Coronary artery (tissue), 2 donors: ENCODE measurements at regions not wholly inside any gene's neighbourhood (a gene's known extent, or its start where the extent isn't known, plus 50 kb on each side); places are given as distances from the start of the nearest gene placed in this dataset.
A peak's percentile ranks its signal among the peaks of the same experiment; 100 is the strongest.

Experiments
- DNase-seq: peaks from one replicate; pipeline ENCODE4 v3.0.0-alpha.2; 2017; ENCODE audit warnings: low spot score
- H3K27ac ChIP-seq, 2 donors: fragments of 200-600 bp; sonication (generic); one replicate each; pipeline ENCODE4 v1.5.1; 2016 to 2019
- H3K4me3 ChIP-seq: fragments of 200-600 bp; sonication (generic); 2 replicates; pipeline ENCODE4 v1.5.1; 2016; ENCODE audit warnings: mild to moderate bottlenecking, moderate library complexity
- TF ChIP-seq, protein P1 (sequence below): fragments of 200-600 bp; sonication (generic); IDR thresholded peaks from one replicate; pipeline ENCODE4 v1.5.1; 2019; ENCODE audit warnings: antibody characterized with exemption

DNA sequence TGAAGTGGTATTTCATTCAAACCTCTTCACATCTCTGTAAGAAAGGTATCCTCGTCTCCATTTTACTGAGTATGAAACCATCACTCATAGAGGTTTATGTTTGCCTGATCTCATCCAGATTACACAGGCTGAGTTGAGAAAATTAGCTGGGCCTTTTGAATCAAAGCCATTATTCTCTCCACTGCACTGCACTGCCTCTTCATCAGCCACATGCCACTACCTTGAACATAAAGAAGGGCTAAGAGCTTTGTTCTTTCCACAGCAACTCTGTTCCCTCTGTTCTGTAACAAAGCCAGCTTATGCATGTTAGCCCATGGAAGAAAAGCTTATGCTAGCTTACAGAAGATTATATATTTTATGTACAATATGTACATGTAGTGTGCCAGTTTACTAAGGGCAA, 362.6 kb upstream of the DLGAP1 start:
- Histone ChIP-seq H3K4me3 (no peak overlapping the region), H3K27ac (no peak overlapping the region)
- TF ChIP-seq, protein P1, sequence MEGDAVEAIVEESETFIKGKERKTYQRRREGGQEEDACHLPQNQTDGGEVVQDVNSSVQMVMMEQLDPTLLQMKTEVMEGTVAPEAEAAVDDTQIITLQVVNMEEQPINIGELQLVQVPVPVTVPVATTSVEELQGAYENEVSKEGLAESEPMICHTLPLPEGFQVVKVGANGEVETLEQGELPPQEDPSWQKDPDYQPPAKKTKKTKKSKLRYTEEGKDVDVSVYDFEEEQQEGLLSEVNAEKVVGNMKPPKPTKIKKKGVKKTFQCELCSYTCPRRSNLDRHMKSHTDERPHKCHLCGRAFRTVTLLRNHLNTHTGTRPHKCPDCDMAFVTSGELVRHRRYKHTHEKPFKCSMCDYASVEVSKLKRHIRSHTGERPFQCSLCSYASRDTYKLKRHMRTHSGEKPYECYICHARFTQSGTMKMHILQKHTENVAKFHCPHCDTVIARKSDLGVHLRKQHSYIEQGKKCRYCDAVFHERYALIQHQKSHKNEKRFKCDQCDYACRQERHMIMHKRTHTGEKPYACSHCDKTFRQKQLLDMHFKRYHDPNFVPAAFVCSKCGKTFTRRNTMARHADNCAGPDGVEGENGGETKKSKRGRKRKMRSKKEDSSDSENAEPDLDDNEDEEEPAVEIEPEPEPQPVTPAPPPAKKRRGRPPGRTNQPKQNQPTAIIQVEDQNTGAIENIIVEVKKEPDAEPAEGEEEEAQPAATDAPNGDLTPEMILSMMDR: no peak
- no peak for DNase-seq

DNA sequence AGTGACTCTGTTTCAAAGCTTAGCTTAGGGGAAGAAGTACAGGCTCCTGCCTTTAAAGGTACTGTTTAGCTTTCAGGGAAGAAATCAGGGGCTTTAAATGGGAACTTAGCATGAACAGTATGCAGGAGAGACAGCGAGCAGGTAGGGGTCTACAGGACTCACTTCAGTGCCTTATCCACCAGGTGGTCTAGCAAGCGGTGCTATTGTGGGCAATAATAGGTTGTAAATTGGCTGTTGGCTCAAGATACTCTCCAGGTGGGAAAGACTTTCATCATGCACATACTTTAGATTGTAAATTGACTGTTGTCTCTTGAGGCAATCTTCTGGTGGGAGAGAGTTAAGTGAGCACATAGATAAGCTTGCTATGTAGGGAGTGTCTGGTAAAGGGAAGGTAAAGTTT, 358.6 kb upstream of the DLGAP1 start:
- H3K27ac ChIP-seq: no peak overlapping the region
- no peak overlapping the region for H3K4me3 ChIP-seq
- TF ChIP-seq, protein P1: no peak
- no peak for DNase-seq

DNA sequence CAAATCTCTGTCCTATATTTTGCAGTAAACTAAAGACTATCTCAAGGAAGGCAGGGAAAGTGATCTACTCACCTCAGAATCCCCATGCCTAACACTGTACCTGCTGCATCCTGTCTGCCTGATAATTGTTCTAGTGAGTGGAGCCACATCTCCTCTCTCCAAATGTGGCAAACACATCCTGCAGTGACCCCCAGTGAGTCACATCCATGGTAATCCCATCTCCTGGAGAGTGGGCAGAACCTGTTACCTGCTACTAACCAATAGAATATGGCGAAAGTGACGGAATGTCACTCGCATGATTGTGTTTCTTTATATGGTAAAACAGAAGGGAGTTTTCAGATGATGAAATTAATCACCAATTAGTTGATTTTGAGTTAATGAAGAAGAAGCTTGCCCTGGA, 353.8 kb upstream of the DLGAP1 start:
- H3K27ac ChIP-seq: no peak overlapping the region
- H3K4me3 ChIP-seq: no peak overlapping the region
- TF ChIP-seq, protein P1: no peak
- no peak for DNase-seq

DNA sequence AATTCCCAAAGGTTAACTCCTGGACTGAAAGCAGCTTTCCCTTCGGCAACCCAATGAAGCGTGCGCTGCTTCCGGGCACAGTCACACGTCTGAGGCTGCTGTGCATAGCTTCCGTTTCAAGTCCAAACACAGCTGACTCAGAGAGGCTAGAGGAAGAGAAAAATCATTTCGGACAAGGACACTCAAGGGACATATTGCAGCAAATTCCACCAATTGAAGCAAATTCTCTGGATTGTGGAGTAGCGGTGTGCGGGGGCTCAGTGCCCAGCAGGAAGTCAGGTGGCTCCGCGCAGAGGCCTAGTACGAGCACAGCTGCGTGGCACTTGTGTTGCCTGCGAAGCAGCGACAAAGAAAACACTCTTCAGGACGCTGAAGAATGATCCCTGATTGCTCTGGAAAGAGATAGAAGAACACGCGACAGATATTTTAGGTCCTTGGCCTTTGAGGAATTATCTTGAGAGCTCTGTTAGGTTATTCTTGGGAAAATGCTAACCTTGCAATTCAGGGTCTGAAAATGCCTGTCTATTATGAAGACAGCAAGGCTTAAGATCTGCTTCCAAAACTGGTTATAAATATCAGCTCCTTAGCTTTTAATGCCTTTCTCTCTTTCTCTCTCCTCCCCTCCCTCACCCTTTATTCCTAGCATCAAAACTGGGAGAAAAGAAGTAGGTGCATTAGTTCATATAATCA, 352.6 kb upstream of the DLGAP1 start:
- H3K4me3 ChIP-seq: no peak overlapping the region
- no peak for DNase-seq
- TF ChIP-seq, protein P1: no peak
- H3K27ac ChIP-seq: peak overlapping the region; percentile 36 to 76

DNA sequence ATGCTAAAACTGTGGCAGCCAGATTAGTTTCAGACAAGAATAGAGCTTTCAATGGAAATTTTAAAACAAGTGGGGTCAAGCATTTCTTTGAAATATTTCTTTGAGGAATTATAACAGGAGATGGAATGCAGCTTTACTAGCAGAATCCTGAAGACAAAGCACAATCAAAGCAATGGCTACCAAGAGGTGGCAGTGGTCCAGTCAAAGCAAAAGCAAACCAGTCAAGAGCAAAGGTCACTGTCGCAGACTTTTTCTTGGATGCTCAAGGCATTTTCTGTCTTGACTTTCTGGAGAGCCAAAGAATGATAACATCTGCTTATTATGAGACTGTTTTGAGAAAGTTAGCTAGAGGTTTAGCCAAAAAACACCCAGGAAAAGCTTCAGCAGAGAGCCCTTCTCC, 351.2 kb upstream of the DLGAP1 start:
- Histone ChIP-seq H3K4me3 (no peak overlapping the region), H3K27ac (peak overlapping the region in 1 of 2 donors; percentile 65)
- TF ChIP-seq, protein P1: no peak
- no peak for DNase-seq

DNA sequence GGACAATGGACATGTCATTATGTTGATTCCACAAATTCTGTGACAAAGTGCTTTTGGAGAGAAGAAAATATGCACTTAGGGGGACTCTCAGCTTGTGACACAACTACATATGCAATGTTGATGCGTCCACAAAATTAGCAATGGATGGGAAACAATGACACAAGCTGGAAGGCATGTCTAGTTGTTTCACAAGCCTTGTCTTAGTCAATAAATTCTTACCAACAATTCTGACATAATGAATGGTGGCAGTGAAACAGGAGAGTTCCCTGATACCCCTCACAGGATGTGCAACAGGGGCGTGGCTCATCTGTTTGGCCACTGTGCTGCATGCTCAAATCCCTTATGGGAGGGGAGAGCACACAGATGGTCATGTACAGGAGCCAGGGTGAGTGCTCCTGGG, 347.2 kb upstream of the DLGAP1 start:
- H3K4me3 ChIP-seq: no peak overlapping the region
- H3K27ac ChIP-seq: no peak overlapping the region
- TF ChIP-seq, protein P1: no peak
- no peak for DNase-seq

DNA sequence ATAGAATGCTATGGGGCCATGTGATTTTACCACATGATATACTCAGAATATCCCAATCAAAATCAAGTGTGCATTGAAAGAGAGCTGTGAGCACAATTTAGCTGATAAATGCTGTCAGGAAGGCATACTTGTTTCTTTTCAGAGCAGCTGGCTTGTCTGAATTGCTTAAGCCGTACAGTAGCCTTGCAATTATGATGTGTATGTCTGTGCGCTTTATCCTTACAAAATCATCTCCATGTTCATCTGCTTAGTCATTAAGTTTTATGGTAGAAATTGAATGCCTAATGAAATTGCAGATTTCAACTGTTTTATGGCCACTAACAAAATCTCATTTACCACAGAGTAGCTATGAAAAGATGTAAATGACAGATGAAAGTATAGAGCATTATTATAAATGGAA, 346.0 kb upstream of the DLGAP1 start:
- H3K27ac ChIP-seq: no peak overlapping the region
- H3K4me3 ChIP-seq: no peak overlapping the region
- no peak for DNase-seq
- TF ChIP-seq, protein P1: no peak
